Right forelimb (tissue), 1 donor: ENCODE measurements at regions not wholly inside any gene's neighbourhood (a gene's known extent, or its start where the extent isn't known, plus 50 kb on each side); places are given as distances from the start of the nearest gene placed in this dataset.
A peak's percentile ranks its signal among the peaks of the same experiment; 100 is the strongest.
"Not testable (repeated sequence)": the region's sequence is repeated elsewhere in the genome, so short reads cannot be mapped to it uniquely, and the experiment has no call there.

Source experiments
- DNase-seq: peaks from one replicate; pipeline ENCODE4 v3.0.0-alpha.2; 2018

GRCh38 chr2:219844401-219845091, 217.1 kb downstream of the SLC4A3 start:
- no peak for DNase-seq

GRCh38 chr2:219848882-219849281, 221.5 kb downstream of the SLC4A3 start:
- no peak for DNase-seq

- DNase-seq: no peak
Measured at GRCh38 chr2:219851169-219851568, 223.7 kb downstream of the SLC4A3 start.

- peak; percentile 46 for DNase-seq
Measured at GRCh38 chr2:219851801-219852481, 224.5 kb downstream of the SLC4A3 start.

GRCh38 chr2:219852626-219853025, 225.2 kb downstream of the SLC4A3 start:
- DNase-seq: no peak

- no peak for DNase-seq
Measured at GRCh38 chr2:219856602-219857001, 229.2 kb downstream of the SLC4A3 start.

- no peak for DNase-seq
Measured at GRCh38 chr2:219857751-219858150, 230.3 kb downstream of the SLC4A3 start.

- no peak for DNase-seq
Measured at GRCh38 chr2:219861307-219861706, 233.9 kb downstream of the SLC4A3 start.

GRCh38 chr2:219864154-219864553, 236.7 kb downstream of the SLC4A3 start:
- no peak for DNase-seq

- DNase-seq: no peak
Measured at GRCh38 chr2:219868635-219869034, 241.2 kb downstream of the SLC4A3 start.

GRCh38 chr2:219870041-219870440, 242.6 kb downstream of the SLC4A3 start:
- no peak for DNase-seq

- DNase-seq: no peak
Measured at GRCh38 chr2:219871351-219871750, 243.9 kb downstream of the SLC4A3 start.

- no peak for DNase-seq
Measured at GRCh38 chr2:219875036-219875435, 247.6 kb downstream of the SLC4A3 start.

GRCh38 chr2:219875986-219876385, 248.6 kb downstream of the SLC4A3 start:
- not testable (repeated sequence) for DNase-seq

- no peak for DNase-seq
Measured at GRCh38 chr2:219876931-219877330, 249.5 kb downstream of the SLC4A3 start.

- DNase-seq: no peak
Measured at GRCh38 chr2:219877728-219878127, 250.3 kb downstream of the SLC4A3 start.

GRCh38 chr2:219878516-219878915, 251.1 kb downstream of the SLC4A3 start:
- DNase-seq: no peak

GRCh38 chr2:219881851-219882250, 254.4 kb downstream of the SLC4A3 start:
- no peak for DNase-seq

- DNase-seq: no peak
Measured at GRCh38 chr2:219886615-219887014, 259.2 kb downstream of the SLC4A3 start.

GRCh38 chr2:219887870-219888269, 260.4 kb downstream of the SLC4A3 start:
- DNase-seq: no peak

GRCh38 chr2:219893541-219893940, 266.1 kb downstream of the SLC4A3 start:
- DNase-seq: no peak

GRCh38 chr2:219897456-219897855, 270.0 kb downstream of the SLC4A3 start:
- DNase-seq: no peak

- DNase-seq: no peak
Measured at GRCh38 chr2:219901155-219901554, 273.7 kb downstream of the SLC4A3 start.

- no peak for DNase-seq
Measured at GRCh38 chr2:219902891-219903552, 275.6 kb downstream of the SLC4A3 start.
